ENCODE measurements at regions not wholly inside any gene's neighbourhood (a gene's known extent, or its start where the extent isn't known, plus 50 kb on each side); places are given as distances from the start of the nearest gene placed in this dataset.

DNA sequence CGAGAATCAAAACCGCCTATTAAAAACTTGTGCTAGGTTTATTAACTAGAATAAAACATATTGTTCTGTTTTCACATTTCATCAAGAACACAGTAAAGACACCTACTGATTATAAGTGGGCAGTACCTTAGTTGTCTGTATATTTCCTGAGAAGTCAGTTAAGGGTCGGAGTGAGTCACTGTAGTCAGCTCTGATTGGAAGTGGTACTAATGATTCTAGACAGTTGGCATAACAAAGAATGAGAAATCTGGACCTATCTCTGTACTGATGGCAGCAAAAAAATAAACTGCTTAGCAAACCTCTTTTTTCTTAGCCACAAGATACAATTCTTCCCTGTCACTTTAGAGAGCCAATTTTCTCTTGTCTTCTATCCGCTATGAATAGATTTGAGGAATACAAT lies 387.3 kb upstream of the ADGRB3 start:
- H3K4me3 ChIP-seq (ENCODE audit: low read depth, low read length) = no peak overlapping the region
- no peak for DNase-seq (ENCODE audit: low read depth)
- FAIRE-seq = no peak
- no peaks in the 10 kb centered on the region for H3K36me3 ChIP-seq (ENCODE audit: control insufficient read depth, insufficient read depth, low read length)
- TF ChIP-seq, protein P1, sequence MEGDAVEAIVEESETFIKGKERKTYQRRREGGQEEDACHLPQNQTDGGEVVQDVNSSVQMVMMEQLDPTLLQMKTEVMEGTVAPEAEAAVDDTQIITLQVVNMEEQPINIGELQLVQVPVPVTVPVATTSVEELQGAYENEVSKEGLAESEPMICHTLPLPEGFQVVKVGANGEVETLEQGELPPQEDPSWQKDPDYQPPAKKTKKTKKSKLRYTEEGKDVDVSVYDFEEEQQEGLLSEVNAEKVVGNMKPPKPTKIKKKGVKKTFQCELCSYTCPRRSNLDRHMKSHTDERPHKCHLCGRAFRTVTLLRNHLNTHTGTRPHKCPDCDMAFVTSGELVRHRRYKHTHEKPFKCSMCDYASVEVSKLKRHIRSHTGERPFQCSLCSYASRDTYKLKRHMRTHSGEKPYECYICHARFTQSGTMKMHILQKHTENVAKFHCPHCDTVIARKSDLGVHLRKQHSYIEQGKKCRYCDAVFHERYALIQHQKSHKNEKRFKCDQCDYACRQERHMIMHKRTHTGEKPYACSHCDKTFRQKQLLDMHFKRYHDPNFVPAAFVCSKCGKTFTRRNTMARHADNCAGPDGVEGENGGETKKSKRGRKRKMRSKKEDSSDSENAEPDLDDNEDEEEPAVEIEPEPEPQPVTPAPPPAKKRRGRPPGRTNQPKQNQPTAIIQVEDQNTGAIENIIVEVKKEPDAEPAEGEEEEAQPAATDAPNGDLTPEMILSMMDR (IDR thresholded peaks at IDR 0.05; ENCODE audit: insufficient read depth, low read length, severe bottlenecking) = no peak
- no peaks in the 10 kb centered on the region for H3K27me3 ChIP-seq (ENCODE audit: control insufficient read depth, insufficient read depth, low read length)

DNA sequence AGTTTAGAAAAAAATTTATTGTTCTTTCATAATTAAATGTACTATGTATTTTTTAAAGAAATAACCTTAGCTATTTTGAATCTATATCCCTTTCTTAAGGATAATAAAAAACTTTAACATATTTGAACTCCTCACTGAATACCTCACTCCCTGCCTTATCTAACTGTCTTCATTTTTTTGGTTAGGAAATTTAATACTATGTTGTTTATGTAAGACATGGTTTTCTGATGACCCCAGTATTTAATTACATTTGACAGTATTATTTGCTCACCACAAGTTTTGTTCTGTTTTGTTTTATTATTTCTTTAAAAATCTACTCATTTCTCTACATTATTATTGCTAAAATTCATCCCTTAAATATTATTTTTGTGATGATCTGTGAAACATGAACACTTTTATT lies 394.4 kb upstream of the ADGRB3 start:
- FAIRE-seq (no peak), DNase-seq (ENCODE audit: low read depth) (no peak)
- Histone ChIP-seq H3K27me3 (ENCODE audit: control insufficient read depth, insufficient read depth, low read length) (no peaks in the 10 kb centered on the region), H3K36me3 (ENCODE audit: control insufficient read depth, insufficient read depth, low read length) (no peaks in the 10 kb centered on the region), H3K4me3 (ENCODE audit: low read depth, low read length) (no peak overlapping the region)
- TF ChIP-seq, protein P1 (IDR thresholded peaks at IDR 0.05; ENCODE audit: insufficient read depth, low read length, severe bottlenecking) = no peak

DNA sequence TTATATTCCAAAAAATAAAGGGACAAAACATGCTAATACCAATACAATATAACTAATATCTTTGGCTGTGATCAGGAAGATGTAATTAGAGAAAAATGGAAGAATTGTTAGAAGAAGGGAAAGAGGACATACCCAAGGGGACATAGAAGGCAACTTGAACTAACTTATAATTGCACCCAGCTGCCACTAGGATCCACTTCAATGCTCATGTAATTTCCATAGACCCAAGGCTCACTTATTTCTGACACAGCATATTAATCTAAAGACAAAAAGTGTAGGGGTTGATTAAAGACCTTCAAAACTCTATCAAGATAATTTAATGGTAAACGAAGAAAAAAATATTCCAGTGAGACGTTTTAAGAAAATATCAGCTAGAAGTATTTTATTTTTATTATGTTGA lies 396.0 kb upstream of the ADGRB3 start:
- no peak overlapping the region for H3K4me3 ChIP-seq (ENCODE audit: low read depth, low read length)
- no peaks in the 10 kb centered on the region for H3K36me3 ChIP-seq (ENCODE audit: control insufficient read depth, insufficient read depth, low read length)
- H3K27me3 ChIP-seq (ENCODE audit: control insufficient read depth, insufficient read depth, low read length) = no peaks in the 10 kb centered on the region
- DNase-seq (ENCODE audit: low read depth) = no peak
- TF ChIP-seq, protein P1 (IDR thresholded peaks at IDR 0.05; ENCODE audit: insufficient read depth, low read length, severe bottlenecking) = no peak
- FAIRE-seq = no peak

DNA sequence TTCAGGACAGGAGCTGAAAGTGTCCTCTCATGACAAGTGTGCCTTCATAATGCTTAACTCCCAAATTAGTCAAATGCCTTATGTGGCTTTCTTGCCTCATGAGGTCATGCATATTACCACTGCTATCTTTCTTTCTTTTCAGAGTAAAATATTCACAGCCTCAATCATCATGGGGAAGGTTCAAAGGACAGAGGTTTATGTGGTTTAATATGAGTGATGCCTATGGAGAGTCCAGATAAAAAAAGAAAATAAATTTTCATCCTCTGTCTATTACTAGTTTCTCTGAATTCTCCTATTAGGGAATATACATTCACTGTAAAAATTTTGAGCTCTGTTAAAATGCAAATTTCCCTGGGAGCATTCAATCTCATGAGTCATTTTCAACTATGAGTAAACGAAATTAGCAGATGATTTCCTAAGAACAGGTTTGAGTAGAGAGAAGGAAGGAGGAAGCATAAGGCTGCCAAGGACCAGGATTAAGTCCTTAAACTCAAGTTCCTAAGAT lies 396.9 kb upstream of the ADGRB3 start:
- H3K4me3 ChIP-seq (ENCODE audit: low read depth, low read length) = no peak overlapping the region
- no peaks in the 10 kb centered on the region for H3K27me3 ChIP-seq (ENCODE audit: control insufficient read depth, insufficient read depth, low read length)
- no peak for FAIRE-seq
- no peaks in the 10 kb centered on the region for H3K36me3 ChIP-seq (ENCODE audit: control insufficient read depth, insufficient read depth, low read length)
- DNase-seq (ENCODE audit: low read depth) = peak; percentile 73
- TF ChIP-seq, protein P1 (IDR thresholded peaks at IDR 0.05; ENCODE audit: insufficient read depth, low read length, severe bottlenecking) = no peak

DNA sequence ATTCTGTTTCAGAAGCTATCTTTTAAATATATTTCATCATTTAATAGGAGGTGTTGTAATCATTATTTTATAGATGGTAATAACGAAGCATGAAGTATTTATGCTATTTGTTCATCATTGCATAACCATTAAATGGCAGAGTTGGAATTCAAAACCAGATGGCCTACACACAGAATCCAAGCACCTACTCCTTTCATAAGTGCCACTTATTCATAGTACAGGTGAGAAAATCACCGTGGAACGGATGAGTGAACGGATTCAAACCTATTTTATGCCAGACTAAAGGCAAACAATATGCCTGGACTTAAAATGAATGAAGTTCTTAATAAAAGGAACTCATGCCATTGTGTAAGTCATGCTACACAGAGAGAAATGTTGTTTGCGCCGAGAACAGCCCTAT lies 397.9 kb upstream of the ADGRB3 start:
- Histone ChIP-seq H3K27me3 (ENCODE audit: control insufficient read depth, insufficient read depth, low read length) (no peaks in the 10 kb centered on the region), H3K4me3 (ENCODE audit: low read depth, low read length) (no peak overlapping the region), H3K36me3 (ENCODE audit: control insufficient read depth, insufficient read depth, low read length) (no peaks in the 10 kb centered on the region)
- FAIRE-seq = no peak
- no peak for DNase-seq (ENCODE audit: low read depth)
- TF ChIP-seq, protein P1 (IDR thresholded peaks at IDR 0.05; ENCODE audit: insufficient read depth, low read length, severe bottlenecking) = no peak

DNA sequence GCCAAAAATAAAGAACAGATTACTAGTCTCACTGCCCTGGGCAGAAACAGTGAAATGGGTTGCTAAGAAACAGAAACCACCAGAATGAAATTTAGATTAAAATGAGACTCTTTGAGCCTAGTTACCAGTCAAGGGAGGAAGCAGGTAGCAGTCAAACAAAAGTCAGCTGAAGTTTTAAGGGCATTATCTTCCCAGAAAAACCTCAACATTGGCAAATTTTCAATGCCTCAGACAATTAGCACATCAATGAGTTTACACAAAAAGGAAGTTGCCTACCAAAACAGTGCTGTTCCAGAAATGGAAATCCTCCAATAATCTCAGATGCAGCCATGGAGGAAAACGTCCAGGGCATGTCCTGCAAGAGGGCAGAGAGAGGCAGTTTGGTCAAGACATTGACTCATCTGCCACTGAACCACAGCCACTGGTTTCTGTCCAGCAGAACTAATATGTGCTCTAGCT lies 399.7 kb upstream of the ADGRB3 start:
- FAIRE-seq = no peak
- H3K27me3 ChIP-seq (ENCODE audit: control insufficient read depth, insufficient read depth, low read length) = no peaks in the 10 kb centered on the region
- no peaks in the 10 kb centered on the region for H3K36me3 ChIP-seq (ENCODE audit: control insufficient read depth, insufficient read depth, low read length)
- H3K4me3 ChIP-seq (ENCODE audit: low read depth, low read length) = no peak overlapping the region
- TF ChIP-seq, protein P1 (IDR thresholded peaks at IDR 0.05; ENCODE audit: insufficient read depth, low read length, severe bottlenecking) = no peak
- DNase-seq (ENCODE audit: low read depth) = no peak

Data from bronchial epithelial cell (primary cell).